Esophagus squamous epithelium (tissue), 5 donors: ENCODE measurements at regions not wholly inside any gene's neighbourhood (a gene's known extent, or its start where the extent isn't known, plus 50 kb on each side); places are given as distances from the start of the nearest gene placed in this dataset.

Experiments
- DNase-seq: peaks from one replicate; lab custom pipeline; 2025; lab: John Stamatoyannopoulos, UW
- H3K27ac ChIP-seq, 4 donors: fragments of 200-600 bp; sonication (generic); one replicate each; pipeline ENCODE4 v1.5.1; 2016 to 2019; ENCODE audit warnings: mild to moderate bottlenecking in 1 of 4
- H3K27me3 ChIP-seq, 4 donors: fragments of 200-600 bp; sonication (generic); 1 replicate in 3 of 4; 2 replicates in 1 of 4; pipeline versions ENCODE4 v1.5.1 to v1.6.0; 2017 to 2021; ENCODE audit warnings: antibody characterized with exemption in 1 of 4
- H3K36me3 ChIP-seq, 3 donors: fragments of 200-600 bp; sonication (generic); one replicate each; pipeline ENCODE4 v1.5.1; 2016 to 2019
- H3K4me1 ChIP-seq, 3 donors: fragments of 200-600 bp; sonication (generic); one replicate each; pipeline ENCODE4 v1.5.1; 2017 to 2019
- H3K4me3 ChIP-seq, 4 donors: fragments of 200-600 bp; sonication (generic); 1 replicate in 3 of 4; 2 replicates in 1 of 4; pipeline ENCODE4 v1.5.1; 2016 to 2019; ENCODE audit warnings: mild to moderate bottlenecking in 2 of 4, moderate library complexity in 1 of 4
- H3K9me3 ChIP-seq, 3 donors: fragments of 200-600 bp; sonication (generic); one replicate each; pipeline ENCODE4 v1.5.1; 2016 to 2019
- CTCF ChIP-seq, 6 experiments: fragments of 450-650 bp in 4 of 6; fragments of 200-600 bp in 2 of 6; sonication (generic) in 2 of 6; IDR thresholded peaks; one replicate each; pipeline ENCODE4 v1.5.1; 2016 to 2019; ENCODE audit warnings: antibody characterized with exemption in 6 of 6, mild to moderate bottlenecking in 4 of 6, moderate library complexity in 4 of 6
- POLR2A ChIP-seq, 4 donors: fragments of 450-650 bp; IDR thresholded peaks; one replicate each; pipeline ENCODE4 v1.6.1; 2017; ENCODE audit warnings: antibody characterized with exemption in 4 of 4, mild to moderate bottlenecking in 4 of 4, moderate library complexity in 3 of 4
- WGBS, 2 donors: methylation state at CpG; one replicate each; pipeline ENCODE4 v1.1.5; 2018; 5-methylcytosine and 5-hydroxymethylcytosine counted together
- intact Hi-C: fragments of 100-400 bp; cut with DNase I; formaldehyde crosslinking; loops from one replicate; pipeline ENCODE4 v1.15.0; 2022
- donor health status: DM: yes; HTN: yes; CAD: no.

GRCh38 chr1:209491897-209492296 is 91.6 kb upstream of the CAMK1G start:
- Histone ChIP-seq H3K4me1 (peaks cover 0 to 5% (median 0%) of the 10 kb centered on the region in 3 donors), H3K27me3 (no peaks in the 10 kb centered on the region), H3K36me3 (no peaks in the 10 kb centered on the region), H3K4me3 (no peak overlapping the region), H3K9me3 (peaks cover 0 to 8% (median 0%) of the 10 kb centered on the region in 3 donors), H3K27ac (no peak overlapping the region)
- WGBS, 2 donors = 82 to 90% methylated on average over 4 of the region's 4 CpGs
- TF ChIP-seq POLR2A (IDR thresholded peaks at IDR 0.05) (no peak), CTCF (IDR thresholded peaks at IDR 0.05) (no peak)
- intact Hi-C loops = no loop called here
- no peak for DNase-seq

DNA sequence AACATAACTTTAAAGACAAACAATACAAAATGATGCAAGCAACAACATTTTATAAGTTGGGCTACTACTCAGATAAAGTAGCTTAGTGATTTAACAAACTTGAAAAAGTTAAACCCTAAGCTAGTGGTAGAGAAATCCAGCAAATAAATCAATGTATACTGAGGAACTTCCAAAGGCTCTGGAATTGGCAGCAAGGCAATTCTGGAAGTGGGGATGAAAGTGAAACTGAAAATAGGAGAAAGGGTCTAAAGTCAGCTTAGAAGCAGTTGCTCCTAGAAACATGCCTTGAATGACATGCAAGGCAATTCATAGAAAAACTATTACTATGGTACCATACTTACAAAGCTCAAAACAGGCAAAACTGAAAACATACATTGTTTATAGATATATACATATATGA is 90.0 kb upstream of the CAMK1G start:
- intact Hi-C loops = no loop called here
- TF ChIP-seq POLR2A (IDR thresholded peaks at IDR 0.05) = no peak
- TF ChIP-seq CTCF (IDR thresholded peaks at IDR 0.05) = no peak
- Histone ChIP-seq H3K4me3 (no peak overlapping the region), H3K4me1 (peaks cover 0 to 5% (median 0%) of the 10 kb centered on the region in 3 donors), H3K9me3 (peaks cover 0 to 8% (median 0%) of the 10 kb centered on the region in 3 donors), H3K36me3 (no peaks in the 10 kb centered on the region), H3K27me3 (no peaks in the 10 kb centered on the region), H3K27ac (no peak overlapping the region)
- no peak for DNase-seq

DNA sequence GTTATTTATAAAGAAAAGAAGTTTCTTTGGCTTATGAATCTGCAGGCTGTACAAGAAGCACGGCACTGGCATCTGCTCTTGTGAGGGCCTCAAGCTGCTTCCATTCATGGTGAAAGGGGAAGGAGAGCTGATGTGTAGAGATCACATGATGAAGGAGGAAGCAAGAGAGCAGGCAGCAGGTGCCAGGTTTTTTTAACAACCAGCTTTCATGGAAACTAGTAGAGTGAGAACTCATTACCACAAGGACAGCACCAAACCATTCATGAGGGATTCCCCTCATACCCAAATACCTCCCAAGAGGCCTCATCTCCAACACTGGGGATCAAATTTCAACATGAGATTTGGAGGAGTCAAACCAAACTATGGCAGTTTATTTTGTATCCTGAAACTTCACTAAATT is 85.8 kb upstream of the CAMK1G start:
- Histone ChIP-seq H3K27me3 (no peaks in the 10 kb centered on the region), H3K4me1 (no peaks in the 10 kb centered on the region), H3K9me3 (peaks cover 0 to 27% (median 3%) of the 10 kb centered on the region in 3 donors), H3K27ac (no peak overlapping the region), H3K36me3 (no peaks in the 10 kb centered on the region), H3K4me3 (no peak overlapping the region)
- WGBS, 2 donors = 67 to 89% methylated on average over 1 of the region's 1 CpG
- intact Hi-C loops = no loop called here
- no peak for DNase-seq
- TF ChIP-seq CTCF (IDR thresholded peaks at IDR 0.05) (no peak), POLR2A (IDR thresholded peaks at IDR 0.05) (no peak)

GRCh38 chr1:209500993-209501392 is 82.5 kb upstream of the CAMK1G start:
- intact Hi-C loops = no loop called here
- H3K36me3 ChIP-seq = no peaks in the 10 kb centered on the region
- WGBS, 2 donors = 84 to 90% methylated on average over 1 of the region's 1 CpG
- TF ChIP-seq CTCF (IDR thresholded peaks at IDR 0.05) (no peak), POLR2A (IDR thresholded peaks at IDR 0.05) (no peak)
- H3K4me3 ChIP-seq = no peak overlapping the region
- no peak for DNase-seq
- H3K27ac ChIP-seq = no peak overlapping the region
- H3K4me1 ChIP-seq = no peaks in the 10 kb centered on the region
- peaks cover 0 to 22% (median 3%) of the 10 kb centered on the region in 3 donors for H3K9me3 ChIP-seq
- no peaks in the 10 kb centered on the region for H3K27me3 ChIP-seq

- Histone ChIP-seq H3K9me3 (peaks cover 0 to 19% (median 3%) of the 10 kb centered on the region in 3 donors), H3K36me3 (no peaks in the 10 kb centered on the region), H3K4me3 (no peak overlapping the region), H3K27ac (no peak overlapping the region), H3K4me1 (no peaks in the 10 kb centered on the region), H3K27me3 (no peaks in the 10 kb centered on the region)
- DNase-seq = no peak
- intact Hi-C loops = no loop called here
- 88 to 94% methylated on average over 1 of the region's 1 CpG for WGBS, 2 donors
- TF ChIP-seq POLR2A (IDR thresholded peaks at IDR 0.05) (no peak), CTCF (IDR thresholded peaks at IDR 0.05) (no peak)
These were observed 80.3 kb upstream of the CAMK1G start for GRCh38 chr1:209503196-209503595.
